ENCODE measurements at regions not wholly inside any gene's neighbourhood (a gene's known extent, or its start where the extent isn't known, plus 50 kb on each side); places are given as distances from the start of the nearest gene placed in this dataset.

GRCh38 chr4:52529983-52530382 lies 129.1 kb downstream of the USP46 start:
- no peak for DNase-seq

GRCh38 chr4:52535793-52536192 lies 123.3 kb downstream of the USP46 start:
- DNase-seq, result no peak

Data from inflammatory macrophage (primary cell).